Transverse colon (tissue), 3 donors: ENCODE measurements at regions not wholly inside any gene's neighbourhood (a gene's known extent, or its start where the extent isn't known, plus 50 kb on each side); places are given as distances from the start of the nearest gene placed in this dataset.

Source experiments
- CTCF ChIP-seq, 5 experiments: fragments of 200-600 bp in 3 of 5; fragments of 450-650 bp in 2 of 5; sonication (generic) in 3 of 5; IDR thresholded peaks; 1 replicate in 2 of 5; 2 replicates in 3 of 5; pipeline ENCODE4 v1.5.1; 2016 to 2017; ENCODE audit warnings: antibody characterized with exemption in 5 of 5, inconsistent platforms in 3 of 5, mild to moderate bottlenecking in 2 of 5, moderate library complexity in 1 of 5
- POLR2A ChIP-seq: fragments of 450-650 bp; IDR thresholded peaks from one replicate; pipeline ENCODE4 v1.6.1; 2016; ENCODE audit warnings: antibody characterized with exemption, mild to moderate bottlenecking, moderate library complexity

- TF ChIP-seq POLR2A: no peak
- no peak for TF ChIP-seq CTCF (IDR thresholded peaks at IDR 0.05)
Observed at GRCh38 chr9:31023847-31024246, 1360.6 kb upstream of the ACO1 start.
